ENCODE measurements at regions not wholly inside any gene's neighbourhood (a gene's known extent, or its start where the extent isn't known, plus 50 kb on each side); places are given as distances from the start of the nearest gene placed in this dataset.

DNA sequence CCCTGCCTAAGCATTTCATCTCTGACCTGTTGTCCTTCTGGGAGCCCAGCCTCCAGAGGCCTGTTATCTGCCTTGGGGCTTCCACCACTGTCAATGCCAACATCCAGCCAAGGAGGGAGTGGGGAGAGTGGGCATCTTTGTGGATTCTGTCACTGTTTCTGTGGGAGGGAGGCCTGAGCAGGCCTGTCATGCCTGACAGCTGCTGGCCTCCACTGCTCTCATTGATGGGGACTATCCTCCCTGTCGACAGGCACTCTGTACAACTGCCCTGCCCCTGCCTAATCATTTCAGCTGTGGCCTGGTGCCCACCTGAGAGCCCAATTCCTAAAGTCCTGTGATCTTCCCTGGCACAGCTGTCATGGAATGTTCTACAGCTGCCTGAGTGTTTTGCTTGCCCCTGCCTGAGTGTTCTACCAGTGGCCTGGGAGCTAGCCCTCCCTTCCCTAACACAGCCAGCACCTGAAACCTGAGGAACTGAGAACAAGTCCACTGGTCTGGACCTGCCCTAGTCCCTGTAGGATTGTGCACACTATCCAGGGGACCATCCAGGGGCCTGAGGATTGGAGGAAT lies 145.3 kb downstream of the FAM83B start:
- H3K27ac ChIP-seq (ENCODE audit: low read depth, low read length), result no peak overlapping the region
- H3K4me1 ChIP-seq (ENCODE audit: insufficient read depth, low read length), result no peaks in the 10 kb centered on the region
- H3K4me1 Mint-ChIP-seq (ENCODE audit: low read depth, unreplicated experiment), result peaks cover 7% of the 10 kb centered on the region
- H3K4me3 Mint-ChIP-seq (ENCODE audit: unreplicated experiment), result no peak overlapping the region
- H3K4me2 ChIP-seq (ENCODE audit: low read length), result no peak overlapping the region
- no peak overlapping the region for H3K27ac Mint-ChIP-seq (ENCODE audit: unreplicated experiment)
- H3K79me2 ChIP-seq (ENCODE audit: insufficient read depth, low read length), result no peaks in the 10 kb centered on the region
- H3K9ac ChIP-seq (ENCODE audit: low read length), result no peak overlapping the region
- no peaks in the 10 kb centered on the region for H3K36me3 Mint-ChIP-seq (ENCODE audit: low read depth, unreplicated experiment)
- H3K9me3 Mint-ChIP-seq (ENCODE audit: unreplicated experiment), result peaks cover 13% of the 10 kb centered on the region
- H3K27me3 Mint-ChIP-seq (ENCODE audit: low read depth, unreplicated experiment), result no peaks in the 10 kb centered on the region
- no peaks in the 10 kb centered on the region for H3K36me3 ChIP-seq (ENCODE audit: insufficient read depth, low read length)
- DNase-seq (ENCODE audit: low read depth) (no peak), FAIRE-seq (no peak)
- TF ChIP-seq EZH2 (IDR thresholded peaks at IDR 0.05; ENCODE audit: insufficient read depth, low read length), result no peak
- no peak for TF ChIP-seq CTCF (IDR thresholded peaks at IDR 0.05; ENCODE audit: insufficient read depth, low read depth, low read length)
- no peaks in the 10 kb centered on the region for H4K20me1 ChIP-seq (ENCODE audit: insufficient read depth, low read length)
- H3K4me3 ChIP-seq (ENCODE audit: insufficient read depth, low read depth, low read length), result no peak overlapping the region
- H3K27me3 ChIP-seq (ENCODE audit: insufficient read depth, low read length), result no peaks in the 10 kb centered on the region
- no peak overlapping the region for H2AFZ ChIP-seq (ENCODE audit: low read depth, low read length)
- H3K9me3 ChIP-seq (ENCODE audit: insufficient read depth, low read depth, low read length), result no peaks in the 10 kb centered on the region

DNA sequence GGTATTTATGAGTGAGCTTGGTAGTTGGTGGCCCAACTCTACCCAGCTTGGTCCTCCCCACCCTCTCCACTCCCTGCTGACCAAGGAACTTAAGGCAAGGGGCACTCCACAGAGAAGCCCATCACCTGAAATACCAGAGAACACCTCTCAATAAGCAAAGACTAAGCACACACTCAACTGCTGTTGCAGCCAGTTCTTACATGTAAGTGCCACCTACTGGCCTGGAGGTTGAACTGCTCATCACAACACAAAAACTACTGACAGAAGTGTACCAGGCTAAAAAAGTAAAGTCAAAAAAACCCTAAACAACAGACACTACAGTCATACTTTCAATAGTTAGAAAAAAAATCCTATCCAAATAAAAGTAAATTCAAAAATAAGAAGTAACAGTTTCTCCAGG lies 146.2 kb downstream of the FAM83B start:
- no peak overlapping the region for H3K27ac ChIP-seq (ENCODE audit: low read depth, low read length)
- H3K27ac Mint-ChIP-seq (ENCODE audit: unreplicated experiment), result no peak overlapping the region
- no peak overlapping the region for H3K4me3 Mint-ChIP-seq (ENCODE audit: unreplicated experiment)
- H3K4me1 ChIP-seq (ENCODE audit: insufficient read depth, low read length), result no peaks in the 10 kb centered on the region
- H3K9me3 Mint-ChIP-seq (ENCODE audit: unreplicated experiment), result peaks cover 13% of the 10 kb centered on the region
- no peaks in the 10 kb centered on the region for H3K27me3 ChIP-seq (ENCODE audit: insufficient read depth, low read length)
- H3K4me1 Mint-ChIP-seq (ENCODE audit: low read depth, unreplicated experiment), result peaks cover 4% of the 10 kb centered on the region
- no peaks in the 10 kb centered on the region for H4K20me1 ChIP-seq (ENCODE audit: insufficient read depth, low read length)
- no peaks in the 10 kb centered on the region for H3K9me3 ChIP-seq (ENCODE audit: insufficient read depth, low read depth, low read length)
- TF ChIP-seq CTCF (IDR thresholded peaks at IDR 0.05; ENCODE audit: insufficient read depth, low read depth, low read length) (peak; percentile 18), EZH2 (IDR thresholded peaks at IDR 0.05; ENCODE audit: insufficient read depth, low read length) (no peak)
- no peak overlapping the region for H3K4me3 ChIP-seq (ENCODE audit: insufficient read depth, low read depth, low read length)
- H2AFZ ChIP-seq (ENCODE audit: low read depth, low read length), result no peak overlapping the region
- no peak overlapping the region for H3K4me2 ChIP-seq (ENCODE audit: low read length)
- no peaks in the 10 kb centered on the region for H3K27me3 Mint-ChIP-seq (ENCODE audit: low read depth, unreplicated experiment)
- DNase-seq (ENCODE audit: low read depth) (no peak), FAIRE-seq (no peak)
- no peak overlapping the region for H3K9ac ChIP-seq (ENCODE audit: low read length)
- H3K79me2 ChIP-seq (ENCODE audit: insufficient read depth, low read length), result no peaks in the 10 kb centered on the region
- H3K36me3 Mint-ChIP-seq (ENCODE audit: low read depth, unreplicated experiment), result no peaks in the 10 kb centered on the region
- H3K36me3 ChIP-seq (ENCODE audit: insufficient read depth, low read length), result no peaks in the 10 kb centered on the region

DNA sequence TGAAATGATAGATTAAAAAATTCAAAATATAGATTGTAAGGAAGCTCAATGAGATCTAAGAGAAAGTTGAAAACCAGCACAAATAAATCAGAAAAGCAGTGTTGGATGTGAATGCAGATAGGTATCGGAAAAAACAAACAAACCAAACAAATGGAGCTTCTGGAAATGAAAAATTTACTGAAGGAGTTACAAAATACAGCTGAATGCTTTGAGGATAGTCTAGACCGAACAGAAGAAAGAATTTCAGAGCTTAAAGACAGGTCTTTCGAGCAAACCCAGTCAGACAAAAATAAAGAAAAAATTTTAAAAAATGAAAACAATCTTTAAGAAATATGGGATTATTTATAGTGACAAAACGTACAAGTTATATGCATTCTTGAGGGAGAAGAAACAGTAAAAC lies 146.7 kb downstream of the FAM83B start:
- FAIRE-seq, result no peak
- H3K4me3 ChIP-seq (ENCODE audit: insufficient read depth, low read depth, low read length), result no peak overlapping the region
- Mint-ChIP-seq H3K36me3 (ENCODE audit: low read depth, unreplicated experiment) (no peaks in the 10 kb centered on the region), H3K27ac (ENCODE audit: unreplicated experiment) (no peak overlapping the region), H3K9me3 (ENCODE audit: unreplicated experiment) (peaks cover 13% of the 10 kb centered on the region), H3K4me3 (ENCODE audit: unreplicated experiment) (no peak overlapping the region), H3K4me1 (ENCODE audit: low read depth, unreplicated experiment) (no peaks in the 10 kb centered on the region), H3K27me3 (ENCODE audit: low read depth, unreplicated experiment) (no peaks in the 10 kb centered on the region)
- no peaks in the 10 kb centered on the region for H3K36me3 ChIP-seq (ENCODE audit: insufficient read depth, low read length)
- H3K27ac ChIP-seq (ENCODE audit: low read depth, low read length), result no peak overlapping the region
- no peaks in the 10 kb centered on the region for H3K79me2 ChIP-seq (ENCODE audit: insufficient read depth, low read length)
- TF ChIP-seq CTCF (IDR thresholded peaks at IDR 0.05; ENCODE audit: insufficient read depth, low read depth, low read length) (no peak), EZH2 (IDR thresholded peaks at IDR 0.05; ENCODE audit: insufficient read depth, low read length) (no peak)
- no peaks in the 10 kb centered on the region for H3K9me3 ChIP-seq (ENCODE audit: insufficient read depth, low read depth, low read length)
- H4K20me1 ChIP-seq (ENCODE audit: insufficient read depth, low read length), result no peaks in the 10 kb centered on the region
- H3K27me3 ChIP-seq (ENCODE audit: insufficient read depth, low read length), result no peaks in the 10 kb centered on the region
- no peak overlapping the region for H3K4me2 ChIP-seq (ENCODE audit: low read length)
- H3K4me1 ChIP-seq (ENCODE audit: insufficient read depth, low read length), result no peaks in the 10 kb centered on the region
- H2AFZ ChIP-seq (ENCODE audit: low read depth, low read length), result no peak overlapping the region
- DNase-seq (ENCODE audit: low read depth), result no peak
- no peak overlapping the region for H3K9ac ChIP-seq (ENCODE audit: low read length)
